Liver (tissue), 8 donors: ENCODE measurements at regions not wholly inside any gene's neighbourhood (a gene's known extent, or its start where the extent isn't known, plus 50 kb on each side); places are given as distances from the start of the nearest gene placed in this dataset.
"Not testable (repeated sequence)": the region's sequence is repeated elsewhere in the genome, so short reads cannot be mapped to it uniquely, and the experiment has no call there.

ENCODE experiments used
- DNase-seq: peaks from one replicate; pipeline ENCODE4 v3.0.0-alpha.2; 2017; ENCODE audit warnings: low spot score
- H3K27ac ChIP-seq, 2 donors: one replicate each; pipeline ENCODE4 v1.7.0; 2013; ENCODE audit warnings: inconsistent platforms in 2 of 2, low read length in 2 of 2, control low read depth in 1 of 2, low read depth in 1 of 2, mild to moderate bottlenecking in 1 of 2
- H3K27me3 ChIP-seq, 4 donors: one replicate each; pipeline versions ENCODE4 v1.6.1 to v1.7.0; 2013; ENCODE audit warnings: low read length in 3 of 4, inconsistent platforms in 1 of 4, mild to moderate bottlenecking in 1 of 4, moderate library complexity in 1 of 4; ENCODE audit not compliant: control insufficient read depth in 4 of 4, insufficient read depth in 4 of 4
- H3K36me3 ChIP-seq, 4 donors: one replicate each; pipeline versions ENCODE4 v1.6.1 to v1.7.0; 2013; ENCODE audit warnings: low read length in 3 of 4, mild to moderate bottlenecking in 3 of 4, low read depth in 1 of 4, moderate library complexity in 1 of 4; ENCODE audit not compliant: control insufficient read depth in 4 of 4, insufficient read depth in 3 of 4
- H3K4me1 ChIP-seq, 4 donors: one replicate each; pipeline versions ENCODE4 v1.6.1 to v1.7.0; 2013; ENCODE audit warnings: low read length in 3 of 4, mild to moderate bottlenecking in 3 of 4, moderate library complexity in 1 of 4; ENCODE audit not compliant: control insufficient read depth in 4 of 4, insufficient read depth in 4 of 4
- H3K4me3 ChIP-seq, 3 donors: one replicate each; pipeline versions ENCODE4 v1.6.1 to v1.7.0; 2013; ENCODE audit warnings: low read length in 3 of 3, control low read depth in 1 of 3, low read depth in 1 of 3, mild to moderate bottlenecking in 1 of 3
- H3K9ac ChIP-seq, 2 donors: one replicate each; pipeline ENCODE4 v1.7.0; 2013; ENCODE audit warnings: low read length in 2 of 2, mild to moderate bottlenecking in 2 of 2, moderate library complexity in 2 of 2, control low read depth in 1 of 2, low read depth in 1 of 2
- H3K9me3 ChIP-seq, 4 donors: one replicate each; pipeline versions ENCODE4 v1.6.1 to v1.7.0; 2013; ENCODE audit warnings: low read length in 3 of 4; ENCODE audit not compliant: control insufficient read depth in 4 of 4
- ATF3 ChIP-seq: IDR thresholded peaks from 2 replicates; pipeline ENCODE4 v1.6.1; 2016; ENCODE audit warnings: antibody characterized with exemption
- CTCF ChIP-seq: fragments of 150-350 bp; IDR thresholded peaks from 2 replicates; pipeline ENCODE4 v1.5.1; 2017; ENCODE audit warnings: improper control_type of control experiment, low read depth, low read length; ENCODE audit not compliant: missing input control
- EGR1 ChIP-seq, 2 donors: IDR thresholded peaks; 2 replicates each; pipeline ENCODE4 v1.6.1; 2016 to 2018; ENCODE audit warnings: antibody characterized with exemption in 2 of 2, low read depth in 2 of 2
- FOXA2 ChIP-seq: IDR thresholded peaks from 2 replicates; pipeline ENCODE4 v1.6.1; 2016; ENCODE audit warnings: antibody characterized with exemption
- GABPA ChIP-seq, 2 donors: IDR thresholded peaks in 1 of 2; conservative IDR thresholded peaks in 1 of 2; 2 replicates each; pipeline ENCODE4 v1.6.1; 2016; ENCODE audit warnings: antibody characterized with exemption in 2 of 2, mild to moderate bottlenecking in 1 of 2, moderate library complexity in 1 of 2
- HNF4A ChIP-seq, 2 donors: conservative IDR thresholded peaks; 2 replicates each; pipeline ENCODE4 v1.6.1; 2016; ENCODE audit warnings: antibody characterized with exemption in 2 of 2, mild to moderate bottlenecking in 2 of 2
- MAX ChIP-seq: IDR thresholded peaks from 2 replicates; pipeline ENCODE4 v1.6.1; 2016; ENCODE audit warnings: antibody characterized with exemption
- NR2F2 ChIP-seq: IDR thresholded peaks from 2 replicates; pipeline ENCODE4 v1.6.1; 2016; ENCODE audit warnings: antibody characterized with exemption
- RAD21 ChIP-seq, 2 donors: IDR thresholded peaks; 2 replicates each; pipeline ENCODE4 v1.6.1; 2016; ENCODE audit warnings: antibody characterized with exemption in 2 of 2, mild to moderate bottlenecking in 2 of 2
- REST ChIP-seq: IDR thresholded peaks from 2 replicates; pipeline ENCODE4 v1.6.1; 2016; ENCODE audit warnings: antibody characterized with exemption, mild to moderate bottlenecking
- SP1 ChIP-seq: IDR thresholded peaks from 2 replicates; pipeline ENCODE4 v1.6.1; 2018; ENCODE audit warnings: antibody characterized with exemption, mild to moderate bottlenecking
- TAF1 ChIP-seq: conservative IDR thresholded peaks from 2 replicates; pipeline ENCODE4 v1.6.1; 2016; ENCODE audit warnings: antibody characterized with exemption, mild to moderate bottlenecking
- WGBS: extraction: QIAGEN DNeasy Blood & Tissue Kit; methylation state at CpG from one replicate; pipeline ENCODE4 v1.1.7; 2013; 5-methylcytosine and 5-hydroxymethylcytosine counted together
- donor health status: healthy.
- donor health status: healthy.
- donor health status: healthy.
- donor health status: healthy.
- donor health status: healthy.

- Histone ChIP-seq H3K4me3 (no peak overlapping the region), H3K9ac (no peak overlapping the region), H3K9me3 (no peaks in the 10 kb centered on the region), H3K36me3 (no peaks in the 10 kb centered on the region), H3K4me1 (no peaks in the 10 kb centered on the region), H3K27ac (no peak overlapping the region), H3K27me3 (no peaks in the 10 kb centered on the region)
- 89% methylated on average over 5 of the region's 5 CpGs for WGBS
- no peak for DNase-seq
- no peak for TF ChIP-seq CTCF
- no peak for TF ChIP-seq TAF1
- no peak for TF ChIP-seq MAX
- TF ChIP-seq GABPA (IDR thresholded peaks at IDR 0.05 in 1 of 2, conservative IDR thresholded peaks at IDR 0.05 in 1 of 2): no peak
- TF ChIP-seq REST: no peak
- TF ChIP-seq ATF3: no peak
These were observed 94.4 kb upstream of the BASP1 start for GRCh38 chr5:17123010-17123409.

- H3K9me3 ChIP-seq, DNase-seq, H3K36me3 ChIP-seq, H3K27me3 ChIP-seq, H3K9ac ChIP-seq, H3K4me3 ChIP-seq, H3K27ac ChIP-seq, H3K4me1 ChIP-seq: not testable (repeated sequence)
- 72% methylated on average over 3 of the region's 3 CpGs for WGBS
These were observed 93.7 kb upstream of the BASP1 start for GRCh38 chr5:17123773-17124172.

GRCh38 chr5:17127743-17128231, 89.6 kb upstream of the BASP1 start:
- WGBS: 84% methylated on average over 8 of the region's 8 CpGs
- Histone ChIP-seq H3K4me1 (peaks cover 0 to 2% (median 0%) of the 10 kb centered on the region in 4 donors), H3K9ac (no peak overlapping the region), H3K9me3 (no peaks in the 10 kb centered on the region), H3K27me3 (no peaks in the 10 kb centered on the region), H3K36me3 (no peaks in the 10 kb centered on the region), H3K27ac (no peak overlapping the region), H3K4me3 (no peak overlapping the region)
- no peak for DNase-seq
- no peak for TF ChIP-seq MAX
- TF ChIP-seq REST: no peak
- no peak for TF ChIP-seq NR2F2
- TF ChIP-seq TAF1: no peak
- TF ChIP-seq EGR1 (IDR thresholded peaks at IDR 0.05; ENCODE audit: low read depth in 2 of 2): no peak
- no peak for TF ChIP-seq HNF4A (conservative IDR thresholded peaks at IDR 0.05)
- no peak for TF ChIP-seq RAD21 (IDR thresholded peaks at IDR 0.05)
- no peak for TF ChIP-seq FOXA2
- no peak for TF ChIP-seq GABPA (IDR thresholded peaks at IDR 0.05 in 1 of 2, conservative IDR thresholded peaks at IDR 0.05 in 1 of 2)
- TF ChIP-seq SP1: no peak
